Hepatocyte (in vitro differentiated cells): ENCODE measurements at regions not wholly inside any gene's neighbourhood (a gene's known extent, or its start where the extent isn't known, plus 50 kb on each side); places are given as distances from the start of the nearest gene placed in this dataset.

Experiments used
- DNase-seq: peaks from one replicate; pipeline ENCODE4 v3.0.0-alpha.2; 2016; ENCODE audit warnings: low spot score
- H2AFZ ChIP-seq: fragments of 200-600 bp; sonication (generic); 2 replicates; pipeline ENCODE4 v1.6.0; 2016; ENCODE audit warnings: antibody characterized with exemption, mild to moderate bottlenecking
- H3K27ac ChIP-seq: fragments of 200-600 bp; sonication (generic); 2 replicates; pipeline ENCODE4 v1.5.1; 2016; ENCODE audit warnings: mild to moderate bottlenecking
- H3K27me3 ChIP-seq: fragments of 200-600 bp; sonication (generic); 2 replicates; pipeline ENCODE4 v1.6.1; 2016
- H3K36me3 ChIP-seq: fragments of 200-600 bp; sonication (generic); replicated peaks from 2 replicates; pipeline ENCODE4 v1.5.1; 2016; ENCODE audit warnings: low read depth; ENCODE audit not compliant: insufficient read depth
- H3K4me1 ChIP-seq: fragments of 200-600 bp; sonication (generic); 2 replicates; pipeline ENCODE4 v1.5.1; 2016; ENCODE audit warnings: mild to moderate bottlenecking, moderate library complexity; ENCODE audit not compliant: insufficient read depth
- H3K4me2 ChIP-seq: fragments of 200-600 bp; sonication (generic); 2 replicates; pipeline ENCODE4 v1.6.0; 2016
- H3K4me3 ChIP-seq: fragments of 200-600 bp; sonication (generic); 2 replicates; pipeline ENCODE4 v1.5.1; 2016; ENCODE audit warnings: mild to moderate bottlenecking
- H3K79me2 ChIP-seq: fragments of 200-600 bp; sonication (generic); 2 replicates; pipeline ENCODE4 v1.6.0; 2017; ENCODE audit warnings: mild to moderate bottlenecking
- H3K9me2 ChIP-seq: fragments of 200-600 bp; sonication (generic); replicated peaks from 2 replicates; pipeline ENCODE4 v1.6.0; 2017; ENCODE audit warnings: mild to moderate bottlenecking; ENCODE audit not compliant: insufficient read depth
- H3K9me3 ChIP-seq: fragments of 200-600 bp; sonication (generic); 2 replicates; pipeline ENCODE4 v1.5.1; 2016; ENCODE audit warnings: low read depth, mild to moderate bottlenecking
- H4K20me1 ChIP-seq: fragments of 200-600 bp; sonication (generic); 2 replicates; pipeline ENCODE4 v1.6.0; 2016; ENCODE audit warnings: mild to moderate bottlenecking; ENCODE audit not compliant: insufficient read depth, poor library complexity, severe bottlenecking
- EZH2 ChIP-seq: fragments of 200-600 bp; sonication (generic); IDR thresholded peaks from 2 replicates; pipeline ENCODE4 v1.6.1; 2016; ENCODE audit warnings: antibody characterized with exemption, mild to moderate bottlenecking, borderline replicate concordance
- EZH2phosphoT487 ChIP-seq: fragments of 200-600 bp; sonication (generic); IDR thresholded peaks from one replicate; pipeline ENCODE4 v1.6.1; 2018; ENCODE audit warnings: antibody characterized with exemption, mild to moderate bottlenecking, low read depth, moderate library complexity; ENCODE audit not compliant: unreplicated experiment, severe bottlenecking
- WGBS: methylation state at CpG from one replicate; pipeline ENCODE4 v1.1.6; 2016; ENCODE audit warnings: low lambda C conversion rate; ENCODE audit errors: missing lambda C conversion rate; 5-methylcytosine and 5-hydroxymethylcytosine counted together
- TF ChIP-seq, protein P1 (sequence below): fragments of 200-600 bp; sonication (generic); IDR thresholded peaks from 2 replicates; pipeline ENCODE4 v1.5.1; 2016; ENCODE audit warnings: antibody characterized with exemption, mild to moderate bottlenecking; ENCODE audit not compliant: poor library complexity

GRCh38 chr18:41703744-41704530, 251.1 kb upstream of the PIK3C3 start:
- no peak for DNase-seq
- no peak overlapping the region for H3K4me2 ChIP-seq
- H3K36me3 ChIP-seq, result no peaks in the 10 kb centered on the region
- H3K27ac ChIP-seq, result no peak overlapping the region
- H3K9me3 ChIP-seq, result no peaks in the 10 kb centered on the region
- H3K4me3 ChIP-seq, result no peak overlapping the region
- no peaks in the 10 kb centered on the region for H3K4me1 ChIP-seq
- H3K9me2 ChIP-seq, result no peaks in the 10 kb centered on the region
- no peak overlapping the region for H2AFZ ChIP-seq
- whole genome bisulfite sequencing, result 56% methylated on average over 2 of the region's 2 CpGs
- no peaks in the 10 kb centered on the region for H3K79me2 ChIP-seq
- TF ChIP-seq, protein P1, sequence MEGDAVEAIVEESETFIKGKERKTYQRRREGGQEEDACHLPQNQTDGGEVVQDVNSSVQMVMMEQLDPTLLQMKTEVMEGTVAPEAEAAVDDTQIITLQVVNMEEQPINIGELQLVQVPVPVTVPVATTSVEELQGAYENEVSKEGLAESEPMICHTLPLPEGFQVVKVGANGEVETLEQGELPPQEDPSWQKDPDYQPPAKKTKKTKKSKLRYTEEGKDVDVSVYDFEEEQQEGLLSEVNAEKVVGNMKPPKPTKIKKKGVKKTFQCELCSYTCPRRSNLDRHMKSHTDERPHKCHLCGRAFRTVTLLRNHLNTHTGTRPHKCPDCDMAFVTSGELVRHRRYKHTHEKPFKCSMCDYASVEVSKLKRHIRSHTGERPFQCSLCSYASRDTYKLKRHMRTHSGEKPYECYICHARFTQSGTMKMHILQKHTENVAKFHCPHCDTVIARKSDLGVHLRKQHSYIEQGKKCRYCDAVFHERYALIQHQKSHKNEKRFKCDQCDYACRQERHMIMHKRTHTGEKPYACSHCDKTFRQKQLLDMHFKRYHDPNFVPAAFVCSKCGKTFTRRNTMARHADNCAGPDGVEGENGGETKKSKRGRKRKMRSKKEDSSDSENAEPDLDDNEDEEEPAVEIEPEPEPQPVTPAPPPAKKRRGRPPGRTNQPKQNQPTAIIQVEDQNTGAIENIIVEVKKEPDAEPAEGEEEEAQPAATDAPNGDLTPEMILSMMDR, result no peak
- no peak for TF ChIP-seq EZH2phosphoT487
- no peak for TF ChIP-seq EZH2
- peaks cover 4% of the 10 kb centered on the region for H3K27me3 ChIP-seq
- H4K20me1 ChIP-seq, result no peaks in the 10 kb centered on the region

GRCh38 chr18:41700416-41700815, 254.6 kb upstream of the PIK3C3 start:
- no peaks in the 10 kb centered on the region for H3K9me3 ChIP-seq
- H4K20me1 ChIP-seq, result no peaks in the 10 kb centered on the region
- no peak for DNase-seq
- H3K27me3 ChIP-seq, result peaks cover 2% of the 10 kb centered on the region
- no peak overlapping the region for H3K4me3 ChIP-seq
- H2AFZ ChIP-seq, result no peak overlapping the region
- H3K36me3 ChIP-seq, result no peaks in the 10 kb centered on the region
- no peak overlapping the region for H3K4me2 ChIP-seq
- no peak for TF ChIP-seq EZH2phosphoT487
- TF ChIP-seq, protein P1, result no peak
- TF ChIP-seq EZH2, result no peak
- no peaks in the 10 kb centered on the region for H3K9me2 ChIP-seq
- no peak overlapping the region for H3K27ac ChIP-seq
- H3K4me1 ChIP-seq, result no peaks in the 10 kb centered on the region
- 86% methylated on average over 4 of the region's 4 CpGs for WGBS
- no peaks in the 10 kb centered on the region for H3K79me2 ChIP-seq

GRCh38 chr18:41695441-41695840, 259.6 kb upstream of the PIK3C3 start:
- H3K4me1 ChIP-seq, result no peaks in the 10 kb centered on the region
- H3K9me3 ChIP-seq, result no peaks in the 10 kb centered on the region
- TF ChIP-seq EZH2 (no peak), EZH2phosphoT487 (no peak)
- TF ChIP-seq, protein P1, result no peak
- H3K27ac ChIP-seq, result no peak overlapping the region
- no peak for DNase-seq
- H3K4me3 ChIP-seq, result no peak overlapping the region
- H3K36me3 ChIP-seq, result no peaks in the 10 kb centered on the region
- H3K9me2 ChIP-seq, result no peaks in the 10 kb centered on the region
- H3K79me2 ChIP-seq, result no peaks in the 10 kb centered on the region
- H3K4me2 ChIP-seq, result peak overlapping the region; percentile 10
- no peak overlapping the region for H2AFZ ChIP-seq
- H3K27me3 ChIP-seq, result no peaks in the 10 kb centered on the region
- no peaks in the 10 kb centered on the region for H4K20me1 ChIP-seq
